ENCODE measurements at regions not wholly inside any gene's neighbourhood (a gene's known extent, or its start where the extent isn't known, plus 50 kb on each side); places are given as distances from the start of the nearest gene placed in this dataset.

- DNase-seq, result no peak
Observed at GRCh38 chr4:7126981-7127380, 59.1 kb upstream of the GRPEL1 start.

GRCh38 chr4:7124689-7125442, 57.0 kb upstream of the GRPEL1 start:
- DNase-seq, result no peak

GRCh38 chr4:7121866-7122653, 54.2 kb upstream of the GRPEL1 start:
- DNase-seq, result no peak

- DNase-seq, result no peak
Observed at GRCh38 chr4:7121174-7121573, 53.3 kb upstream of the GRPEL1 start.

- peak; percentile 56 for DNase-seq
Observed at GRCh38 chr4:7120341-7120740, 52.5 kb upstream of the GRPEL1 start.

GRCh38 chr4:7118013-7118832, 50.4 kb upstream of the GRPEL1 start:
- DNase-seq, result no peak
